ENCODE measurements at regions not wholly inside any gene's neighbourhood (a gene's known extent, or its start where the extent isn't known, plus 50 kb on each side); places are given as distances from the start of the nearest gene placed in this dataset.
"Not testable (repeated sequence)": the region's sequence is repeated elsewhere in the genome, so short reads cannot be mapped to it uniquely, and the experiment has no call there.

DNA sequence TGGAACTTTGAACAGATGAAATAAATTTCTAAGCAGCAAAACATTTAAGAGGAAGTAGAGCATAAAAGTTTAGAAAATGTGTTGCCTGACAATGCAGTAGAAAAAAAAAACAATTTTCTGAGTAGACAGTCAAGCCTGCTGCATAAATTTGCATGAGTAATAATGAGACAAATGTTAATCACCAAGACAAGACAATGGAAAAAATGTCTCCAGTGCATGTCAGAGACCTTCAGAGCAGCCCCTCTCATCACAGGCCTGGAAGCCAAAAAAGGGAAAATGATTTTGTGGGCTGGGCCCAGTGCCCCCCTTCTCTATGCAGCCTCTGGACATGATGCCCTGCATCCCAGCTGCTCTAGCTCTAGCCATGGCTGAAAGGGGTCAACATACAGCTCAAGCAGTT, 204.6 kb downstream of the COX18 start:
- TF ChIP-seq EZH2 (IDR thresholded peaks at IDR 0.05; ENCODE audit: low read length, missing control alignments), result no peak
- TF ChIP-seq CTCF (conservative IDR thresholded peaks at IDR 0.05 in 1 of 2, IDR thresholded peaks at IDR 0.05 in 1 of 2; ENCODE audit: low read depth in 1 of 2, low read length in 2 of 2), result no peak
- H3K79me2 ChIP-seq (ENCODE audit: control insufficient read depth, insufficient read depth, low read length), result no peaks in the 10 kb centered on the region
- no peak overlapping the region for H3K27ac ChIP-seq (ENCODE audit: insufficient read depth, low read length)
- H2AFZ ChIP-seq (ENCODE audit: low read length), result no peak overlapping the region
- DNase-seq (ENCODE audit: low read depth in 2 of 2), result no peak
- no peaks in the 10 kb centered on the region for H3K36me3 ChIP-seq (ENCODE audit: control insufficient read depth, insufficient read depth, low read length)
- no peaks in the 10 kb centered on the region for H3K9me3 ChIP-seq (ENCODE audit: control insufficient read depth, insufficient read depth, low read depth, low read length)
- H4K20me1 ChIP-seq (ENCODE audit: control insufficient read depth, extremely low read depth, insufficient read depth, low read length), result no peaks in the 10 kb centered on the region
- H3K4me2 ChIP-seq (ENCODE audit: extremely low read depth, insufficient read depth, low read length), result no peak overlapping the region
- H3K4me3 ChIP-seq (replicated peaks in 1 of 4; ENCODE audit: control extremely low read depth in 1 of 4, insufficient read depth in 1 of 4, low read depth in 3 of 4, low read length in 4 of 4), result no peak overlapping the region
- no peak overlapping the region for H3K9ac ChIP-seq (ENCODE audit: insufficient read depth, low read length)
- no peaks in the 10 kb centered on the region for H3K4me1 ChIP-seq (ENCODE audit: control insufficient read depth, extremely low read depth, insufficient read depth, low read length)
- no peaks in the 10 kb centered on the region for H3K27me3 ChIP-seq (ENCODE audit: control insufficient read depth, insufficient read depth, low read length)

- DNase-seq (ENCODE audit: low read depth in 2 of 2), result not testable (repeated sequence)
These were observed 205.2 kb downstream of the COX18 start for GRCh38 chr4:72864277-72864676.

DNA sequence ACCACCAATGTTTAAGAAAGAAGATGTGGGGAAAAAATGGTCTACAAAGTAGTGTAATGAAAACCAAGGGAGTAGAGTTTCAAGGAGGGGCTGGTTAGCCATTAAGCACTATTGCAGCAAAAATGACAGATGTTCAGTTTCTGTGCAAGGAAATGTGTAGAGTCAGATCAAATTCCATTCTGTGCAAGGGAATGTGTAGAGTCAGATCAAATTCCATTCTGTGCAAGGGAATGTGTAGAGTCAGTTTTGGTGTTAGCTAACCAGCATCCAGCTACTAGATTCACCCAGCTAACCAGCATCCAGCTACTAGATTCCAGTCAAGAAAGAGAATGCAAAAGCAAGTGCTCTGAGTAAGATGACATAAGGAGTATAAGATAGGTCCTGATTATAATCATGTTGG, 208.8 kb downstream of the COX18 start:
- H3K27me3 ChIP-seq (ENCODE audit: control insufficient read depth, insufficient read depth, low read length), result no peaks in the 10 kb centered on the region
- H3K4me1 ChIP-seq (ENCODE audit: control insufficient read depth, extremely low read depth, insufficient read depth, low read length), result no peaks in the 10 kb centered on the region
- no peaks in the 10 kb centered on the region for H4K20me1 ChIP-seq (ENCODE audit: control insufficient read depth, extremely low read depth, insufficient read depth, low read length)
- no peak overlapping the region for H3K27ac ChIP-seq (ENCODE audit: insufficient read depth, low read length)
- peak in 1 of 2 donors; percentile 22 for DNase-seq (ENCODE audit: low read depth in 2 of 2)
- H3K4me3 ChIP-seq (replicated peaks in 1 of 4; ENCODE audit: control extremely low read depth in 1 of 4, insufficient read depth in 1 of 4, low read depth in 3 of 4, low read length in 4 of 4), result no peak overlapping the region
- TF ChIP-seq EZH2 (IDR thresholded peaks at IDR 0.05; ENCODE audit: low read length, missing control alignments) (no peak), CTCF (conservative IDR thresholded peaks at IDR 0.05 in 1 of 2, IDR thresholded peaks at IDR 0.05 in 1 of 2; ENCODE audit: low read depth in 1 of 2, low read length in 2 of 2) (no peak)
- H2AFZ ChIP-seq (ENCODE audit: low read length), result no peak overlapping the region
- H3K4me2 ChIP-seq (ENCODE audit: extremely low read depth, insufficient read depth, low read length), result no peak overlapping the region
- H3K36me3 ChIP-seq (ENCODE audit: control insufficient read depth, insufficient read depth, low read length), result no peaks in the 10 kb centered on the region
- no peak overlapping the region for H3K9ac ChIP-seq (ENCODE audit: insufficient read depth, low read length)
- no peaks in the 10 kb centered on the region for H3K79me2 ChIP-seq (ENCODE audit: control insufficient read depth, insufficient read depth, low read length)
- H3K9me3 ChIP-seq (ENCODE audit: control insufficient read depth, insufficient read depth, low read depth, low read length), result no peaks in the 10 kb centered on the region

More at GRCh38 chr4:72864277-72864676, 205.2 kb downstream of the COX18 start:
- not testable (repeated sequence) for H3K9me3 ChIP-seq (ENCODE audit: control insufficient read depth, insufficient read depth, low read depth, low read length); H3K79me2 ChIP-seq (ENCODE audit: control insufficient read depth, insufficient read depth, low read length); H3K4me2 ChIP-seq (ENCODE audit: extremely low read depth, insufficient read depth, low read length); H3K27me3 ChIP-seq (ENCODE audit: control insufficient read depth, insufficient read depth, low read length); H4K20me1 ChIP-seq (ENCODE audit: control insufficient read depth, extremely low read depth, insufficient read depth, low read length); H2AFZ ChIP-seq (ENCODE audit: low read length); H3K36me3 ChIP-seq (ENCODE audit: control insufficient read depth, insufficient read depth, low read length); H3K9ac ChIP-seq (ENCODE audit: insufficient read depth, low read length); H3K4me1 ChIP-seq (ENCODE audit: control insufficient read depth, extremely low read depth, insufficient read depth, low read length); H3K4me3 ChIP-seq (replicated peaks in 1 of 4; ENCODE audit: control extremely low read depth in 1 of 4, insufficient read depth in 1 of 4, low read depth in 3 of 4, low read length in 4 of 4); H3K27ac ChIP-seq (ENCODE audit: insufficient read depth, low read length)
